Common myeloid progenitor, CD34-positive (primary cell): ENCODE measurements at regions not wholly inside any gene's neighbourhood (a gene's known extent, or its start where the extent isn't known, plus 50 kb on each side); places are given as distances from the start of the nearest gene placed in this dataset.

Experiments used
- CTCF ChIA-PET: fragments of 350-600 bp; sonication (Branson Sonifier 250); formaldehyde crosslinking; loops from one replicate; lab custom pipeline; 2021; ENCODE audit warnings: antibody characterized with exemption; lab: Charles Lee
- POLR2A ChIA-PET: fragments of 350-600 bp; sonication (Branson Sonifier 250); formaldehyde crosslinking; loops from one replicate; lab custom pipeline; 2021; ENCODE audit warnings: antibody characterized with exemption; lab: Charles Lee
- DNase-seq, 3 donors: peaks; one replicate each; pipeline versions ENCODE4 v3.0.0 to v3.0.0-alpha.2; 2013
- H3K27ac ChIP-seq, 2 experiments: 1 replicate in 1 of 2; 2 replicates in 1 of 2; pipeline ENCODE4 v1.7.0; 2013; ENCODE audit warnings: inconsistent platforms in 2 of 2, low read length in 2 of 2, mild to moderate bottlenecking in 2 of 2, low read depth in 1 of 2, moderate library complexity in 1 of 2; ENCODE audit not compliant: severe bottlenecking in 2 of 2, insufficient read depth in 1 of 2, poor library complexity in 1 of 2
- H3K27me3 ChIP-seq, 5 experiments: replicated peaks in 2 of 5; 1 replicate in 3 of 5; 2 replicates in 2 of 5; pipeline versions ENCODE4 v1.6.1 to v1.7.0; 2013; ENCODE audit warnings: low read length in 4 of 5, mild to moderate bottlenecking in 2 of 5, moderate library complexity in 2 of 5, inconsistent platforms in 1 of 5; ENCODE audit not compliant: insufficient read depth in 5 of 5, control insufficient read depth in 4 of 5
- H3K36me3 ChIP-seq, 4 experiments: 1 replicate in 2 of 4; 2 replicates in 2 of 4; pipeline versions ENCODE4 v1.6.1 to v1.7.0; 2013; ENCODE audit warnings: low read length in 3 of 4, control low read depth in 1 of 4, mild to moderate bottlenecking in 1 of 4; ENCODE audit not compliant: control insufficient read depth in 4 of 4, insufficient read depth in 4 of 4
- H3K4me1 ChIP-seq, 4 experiments: 1 replicate in 3 of 4; 2 replicates in 1 of 4; pipeline versions ENCODE4 v1.6.1 to v1.7.1; 2013; ENCODE audit warnings: low read length in 3 of 4, mild to moderate bottlenecking in 3 of 4, control low read depth in 1 of 4, inconsistent platforms in 1 of 4, moderate library complexity in 1 of 4; ENCODE audit not compliant: control insufficient read depth in 4 of 4, insufficient read depth in 4 of 4; ENCODE audit errors: control extremely low read depth in 1 of 4
- H3K4me3 ChIP-seq, 7 experiments: 1 replicate in 4 of 7; 2 replicates in 3 of 7; pipeline versions ENCODE4 v1.5.1 to v1.7.0; 2013; ENCODE audit warnings: mild to moderate bottlenecking in 7 of 7, low read length in 6 of 7, moderate library complexity in 6 of 7, inconsistent platforms in 2 of 7, low read depth in 2 of 7, control low read depth in 1 of 7; ENCODE audit not compliant: insufficient read depth in 4 of 7, control insufficient read depth in 1 of 7; ENCODE audit errors: extremely low read depth in 1 of 7
- H3K9me3 ChIP-seq, 5 experiments: 1 replicate in 4 of 5; 2 replicates in 1 of 5; pipeline versions ENCODE4 v1.6.1 to v1.7.1; 2013; ENCODE audit warnings: low read length in 4 of 5, mild to moderate bottlenecking in 2 of 5, inconsistent platforms in 1 of 5, low read depth in 1 of 5, moderate library complexity in 1 of 5; ENCODE audit not compliant: control insufficient read depth in 4 of 5, insufficient read depth in 2 of 5; ENCODE audit errors: control extremely low read depth in 1 of 5
- WGBS: methylation state at CpG from one replicate; pipeline ENCODE4 v1.1.5; 2013; ENCODE audit not compliant: insufficient coverage; 5-methylcytosine and 5-hydroxymethylcytosine counted together

- POLR2A ChIA-PET: no interaction called here
- H3K4me1 ChIP-seq: peaks cover 0 to 17% (median 10%) of the 10 kb centered on the region in 4 experiments
- H3K9me3 ChIP-seq: no peaks in the 10 kb centered on the region
- WGBS: 0% methylated on average over 1 of the region's 3 CpGs
- H3K27me3 ChIP-seq: no peaks in the 10 kb centered on the region
- CTCF ChIA-PET: interaction anchor here (1.2 to 1.6 kb wide), 2 partner anchors 28 to 92 kb away, joined by 3 read pairs; no protein-coding TSS in a partner anchor
- H3K36me3 ChIP-seq: no peaks in the 10 kb centered on the region
- no peak overlapping the region for H3K27ac ChIP-seq
- no peak overlapping the region for H3K4me3 ChIP-seq
- DNase-seq: no peak
Measured at GRCh38 chr10:78959924-78960285, 108.9 kb upstream of the ZMIZ1 start.

- CTCF ChIA-PET: interaction anchor here (0.6 to 1.6 kb wide), 3 partner anchors 27 to 913 kb away, joined by 3 read pairs; no protein-coding TSS in a partner anchor
Measured at GRCh38 chr10:78960316-78960800, 108.4 kb upstream of the ZMIZ1 start.

GRCh38 chr10:78961760-78962159, 107.0 kb upstream of the ZMIZ1 start:
- Histone ChIP-seq H3K27me3 (no peaks in the 10 kb centered on the region), H3K4me3 (no peak overlapping the region), H3K4me1 (peaks cover 0 to 26% (median 17%) of the 10 kb centered on the region in 4 experiments), H3K27ac (no peak overlapping the region), H3K9me3 (no peaks in the 10 kb centered on the region), H3K36me3 (no peaks in the 10 kb centered on the region)
- ChIA-PET POLR2A (interaction anchor here (0.7 kb wide), 1 partner anchor 193 kb away, joined by 3 read pairs; no protein-coding TSS in a partner anchor), CTCF (interaction anchor here (0.6 to 1.6 kb wide), 2 partner anchors 9 to 18 kb away, joined by 3 to 4 read pairs; no protein-coding TSS in a partner anchor)
- DNase-seq: no peak
- WGBS: 96% methylated on average over 4 of the region's 4 CpGs

More at GRCh38 chr10:78960316-78960800, 108.4 kb upstream of the ZMIZ1 start:
- Histone ChIP-seq H3K36me3 (no peaks in the 10 kb centered on the region), H3K27me3 (no peaks in the 10 kb centered on the region), H3K9me3 (no peaks in the 10 kb centered on the region), H3K27ac (no peak overlapping the region), H3K4me3 (no peak overlapping the region), H3K4me1 (peaks cover 0 to 21% (median 14%) of the 10 kb centered on the region in 4 experiments)
- 38% methylated on average over 4 of the region's 7 CpGs for WGBS
- DNase-seq: peak in 2 of 3 donors; percentile 33 to 44
- POLR2A ChIA-PET: no interaction called here

- Histone ChIP-seq H3K4me1 (peaks cover 0 to 26% (median 17%) of the 10 kb centered on the region in 4 experiments), H3K9me3 (no peaks in the 10 kb centered on the region), H3K27me3 (no peaks in the 10 kb centered on the region), H3K27ac (no peak overlapping the region), H3K4me3 (no peak overlapping the region), H3K36me3 (no peaks in the 10 kb centered on the region)
- WGBS: 94% methylated on average over 27 of the region's 27 CpGs
- ChIA-PET POLR2A (no interaction called here), CTCF (interaction anchor here (0.7 to 1.3 kb wide), 3 partner anchors 9 to 136 kb away, joined by 3 read pairs; no protein-coding TSS in a partner anchor)
- DNase-seq: no peak
Measured at GRCh38 chr10:78963074-78964034, 105.4 kb upstream of the ZMIZ1 start.

- Histone ChIP-seq H3K9me3 (no peaks in the 10 kb centered on the region), H3K4me1 (peaks cover 0 to 27% (median 16%) of the 10 kb centered on the region in 4 experiments), H3K36me3 (no peaks in the 10 kb centered on the region), H3K27ac (no peak overlapping the region), H3K27me3 (no peaks in the 10 kb centered on the region), H3K4me3 (no peak overlapping the region)
- DNase-seq: peak in 1 of 3 donors; percentile 23
- WGBS: 79% methylated on average over 4 of the region's 5 CpGs
- POLR2A ChIA-PET: interaction anchor here (0.8 kb wide), 1 partner anchor 11 kb away, joined by 3 read pairs; no protein-coding TSS in a partner anchor
- CTCF ChIA-PET: interaction anchor here (1.2 to 2.4 kb wide), 3 partner anchors 8 to 10 kb away, joined by 3 to 8 read pairs (median 6); no protein-coding TSS in a partner anchor
Measured at GRCh38 chr10:78964274-78964951, 104.4 kb upstream of the ZMIZ1 start.

GRCh38 chr10:78964952-78965633, 103.7 kb upstream of the ZMIZ1 start:
- no peak overlapping the region for H3K4me3 ChIP-seq
- ChIA-PET CTCF (interaction anchor here (0.7 to 2.4 kb wide), 5 partner anchors 9 to 87 kb away, joined by 3 to 8 read pairs (median 3); no protein-coding TSS in a partner anchor), POLR2A (interaction anchor here (0.8 kb wide), 1 partner anchor 12 kb away, joined by 3 read pairs; no protein-coding TSS in a partner anchor)
- H3K4me1 ChIP-seq: peaks cover 0 to 21% (median 14%) of the 10 kb centered on the region in 4 experiments
- no peaks in the 10 kb centered on the region for H3K27me3 ChIP-seq
- no peaks in the 10 kb centered on the region for H3K36me3 ChIP-seq
- no peak overlapping the region for H3K27ac ChIP-seq
- 35% methylated on average over 14 of the region's 17 CpGs for WGBS
- no peaks in the 10 kb centered on the region for H3K9me3 ChIP-seq
- DNase-seq: peak in 2 of 3 donors; percentile 62 to 67
